Sigmoid colon (tissue), 6 donors: ENCODE measurements at regions not wholly inside any gene's neighbourhood (a gene's known extent, or its start where the extent isn't known, plus 50 kb on each side); places are given as distances from the start of the nearest gene placed in this dataset.

Experiments
- DNase-seq: peaks from one replicate; pipeline ENCODE4 v3.0.0-alpha.2; 2019
- H3K27ac ChIP-seq, 4 donors: fragments of 200-600 bp; sonication (generic); one replicate each; pipeline ENCODE4 v1.5.1; 2016 to 2019; ENCODE audit warnings: mild to moderate bottlenecking in 1 of 4
- H3K27me3 ChIP-seq, 3 donors: fragments of 200-600 bp; sonication (generic); one replicate each; pipeline ENCODE4 v1.5.1; 2019; ENCODE audit warnings: mild to moderate bottlenecking in 1 of 3
- H3K36me3 ChIP-seq, 4 donors: fragments of 200-600 bp; sonication (generic); one replicate each; pipeline ENCODE4 v1.5.1; 2016 to 2019
- H3K4me1 ChIP-seq, 4 donors: fragments of 200-600 bp; sonication (generic); one replicate each; pipeline ENCODE4 v1.5.1; 2017 to 2019
- H3K4me3 ChIP-seq, 4 donors: fragments of 200-600 bp; sonication (generic); one replicate each; pipeline ENCODE4 v1.5.1; 2017 to 2019; ENCODE audit warnings: mild to moderate bottlenecking in 2 of 4, moderate library complexity in 1 of 4
- H3K9me3 ChIP-seq, 4 donors: fragments of 200-600 bp in 3 of 4; sonication (generic) in 3 of 4; one replicate each; pipeline versions ENCODE4 v1.5.1 to v1.6.1; 2013 to 2019
- EP300 ChIP-seq, 4 donors: sonication (generic); formaldehyde crosslinking; IDR thresholded peaks; one replicate each; pipeline ENCODE4 v1.6.1; 2017; ENCODE audit warnings: antibody characterized with exemption in 4 of 4
- POLR2A ChIP-seq, 2 donors: fragments of 450-650 bp; IDR thresholded peaks; one replicate each; pipeline ENCODE4 v1.6.1; 2016; ENCODE audit warnings: antibody characterized with exemption in 2 of 2, mild to moderate bottlenecking in 2 of 2, moderate library complexity in 2 of 2
- POLR2AphosphoS5 ChIP-seq, 4 donors: sonication (generic); formaldehyde crosslinking; IDR thresholded peaks; one replicate each; pipeline ENCODE4 v1.6.1; 2017; ENCODE audit warnings: antibody characterized with exemption in 4 of 4
- WGBS, 2 donors: extraction: QIAGEN DNeasy Blood & Tissue Kit; methylation state at CpG; one replicate each; pipeline ENCODE4 v1.1.7; 2013; 5-methylcytosine and 5-hydroxymethylcytosine counted together
- intact Hi-C: fragments of 100-400 bp; cut with DNase I; formaldehyde crosslinking; loops from one replicate; pipeline ENCODE4 v1.15.1; 2023
- TF ChIP-seq, protein P1 (sequence below), 4 experiments: fragments of 450-650 bp in 3 of 4; fragments of 200-600 bp in 1 of 4; IDR thresholded peaks; one replicate each; pipeline ENCODE4 v1.5.1; 2016 to 2019; ENCODE audit warnings: antibody characterized with exemption in 4 of 4, mild to moderate bottlenecking in 3 of 4, moderate library complexity in 2 of 4
- donor health status: healthy with polysubstance abuse.
- donor health status: healthy.

DNA sequence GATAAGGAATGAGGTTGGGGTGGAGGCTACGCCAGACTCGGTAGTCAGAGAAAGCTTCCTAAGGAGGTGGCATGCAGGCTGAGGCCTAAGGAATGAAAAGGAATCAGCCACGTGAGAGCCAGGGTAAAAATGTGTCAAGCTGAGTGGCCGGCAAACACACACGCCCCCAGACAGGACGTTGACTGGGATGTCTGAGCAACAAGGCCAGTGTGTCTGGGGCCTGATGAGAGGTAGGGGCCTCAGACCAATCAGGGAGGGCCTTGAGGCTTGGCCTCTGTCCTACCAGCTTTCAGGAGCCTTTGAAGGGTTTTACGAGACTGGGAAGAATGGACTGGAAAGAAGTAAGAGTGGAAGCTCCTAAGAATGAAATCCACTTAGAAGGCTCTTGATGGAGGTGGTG lies 61.0 kb upstream of the PHACTR2 start:
- no peaks in the 10 kb centered on the region for H3K36me3 ChIP-seq
- H3K27me3 ChIP-seq = no peaks in the 10 kb centered on the region
- WGBS, 2 donors = 92 to 93% methylated on average over 7 of the region's 7 CpGs
- TF ChIP-seq POLR2AphosphoS5 (IDR thresholded peaks at IDR 0.05) (no peak), POLR2A (IDR thresholded peaks at IDR 0.05) (no peak), EP300 (IDR thresholded peaks at IDR 0.05) (no peak)
- TF ChIP-seq, protein P1, sequence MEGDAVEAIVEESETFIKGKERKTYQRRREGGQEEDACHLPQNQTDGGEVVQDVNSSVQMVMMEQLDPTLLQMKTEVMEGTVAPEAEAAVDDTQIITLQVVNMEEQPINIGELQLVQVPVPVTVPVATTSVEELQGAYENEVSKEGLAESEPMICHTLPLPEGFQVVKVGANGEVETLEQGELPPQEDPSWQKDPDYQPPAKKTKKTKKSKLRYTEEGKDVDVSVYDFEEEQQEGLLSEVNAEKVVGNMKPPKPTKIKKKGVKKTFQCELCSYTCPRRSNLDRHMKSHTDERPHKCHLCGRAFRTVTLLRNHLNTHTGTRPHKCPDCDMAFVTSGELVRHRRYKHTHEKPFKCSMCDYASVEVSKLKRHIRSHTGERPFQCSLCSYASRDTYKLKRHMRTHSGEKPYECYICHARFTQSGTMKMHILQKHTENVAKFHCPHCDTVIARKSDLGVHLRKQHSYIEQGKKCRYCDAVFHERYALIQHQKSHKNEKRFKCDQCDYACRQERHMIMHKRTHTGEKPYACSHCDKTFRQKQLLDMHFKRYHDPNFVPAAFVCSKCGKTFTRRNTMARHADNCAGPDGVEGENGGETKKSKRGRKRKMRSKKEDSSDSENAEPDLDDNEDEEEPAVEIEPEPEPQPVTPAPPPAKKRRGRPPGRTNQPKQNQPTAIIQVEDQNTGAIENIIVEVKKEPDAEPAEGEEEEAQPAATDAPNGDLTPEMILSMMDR (IDR thresholded peaks at IDR 0.05) = no peak
- no peaks in the 10 kb centered on the region for H3K9me3 ChIP-seq
- H3K4me1 ChIP-seq = peaks cover 0 to 17% (median 10%) of the 10 kb centered on the region in 4 donors
- no peak for DNase-seq
- intact Hi-C loops = no loop called here
- H3K4me3 ChIP-seq = no peak overlapping the region
- no peak overlapping the region for H3K27ac ChIP-seq

DNA sequence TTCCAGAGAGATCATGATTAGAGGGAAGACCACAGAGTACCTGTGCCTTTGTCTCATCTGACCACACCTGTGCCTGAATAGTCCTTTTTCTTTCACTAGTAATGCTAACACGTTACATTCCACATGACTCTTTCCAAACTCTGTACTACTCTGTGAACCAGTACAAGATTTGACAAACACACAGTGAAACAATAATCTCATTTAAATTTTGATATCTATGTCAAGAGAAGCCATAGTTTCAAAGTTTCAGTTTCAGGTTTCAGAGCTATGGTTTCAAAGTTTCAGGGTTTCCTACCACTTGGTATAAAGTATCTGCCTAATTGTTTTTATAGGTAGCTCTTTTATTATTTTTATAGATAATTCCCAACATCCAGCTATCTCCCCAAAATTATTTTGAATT lies 62.0 kb upstream of the PHACTR2 start:
- Histone ChIP-seq H3K27me3 (no peaks in the 10 kb centered on the region), H3K27ac (no peak overlapping the region), H3K9me3 (no peaks in the 10 kb centered on the region), H3K4me1 (peaks cover 0 to 15% (median 10%) of the 10 kb centered on the region in 4 donors), H3K36me3 (no peaks in the 10 kb centered on the region), H3K4me3 (no peak overlapping the region)
- TF ChIP-seq, protein P1 (IDR thresholded peaks at IDR 0.05) = no peak
- TF ChIP-seq EP300 (IDR thresholded peaks at IDR 0.05) (no peak), POLR2A (IDR thresholded peaks at IDR 0.05) (no peak), POLR2AphosphoS5 (IDR thresholded peaks at IDR 0.05) (no peak)
- DNase-seq = no peak
- intact Hi-C loops = no loop called here
- WGBS, 2 donors = 86 to 92% methylated on average over 1 of the region's 1 CpG

DNA sequence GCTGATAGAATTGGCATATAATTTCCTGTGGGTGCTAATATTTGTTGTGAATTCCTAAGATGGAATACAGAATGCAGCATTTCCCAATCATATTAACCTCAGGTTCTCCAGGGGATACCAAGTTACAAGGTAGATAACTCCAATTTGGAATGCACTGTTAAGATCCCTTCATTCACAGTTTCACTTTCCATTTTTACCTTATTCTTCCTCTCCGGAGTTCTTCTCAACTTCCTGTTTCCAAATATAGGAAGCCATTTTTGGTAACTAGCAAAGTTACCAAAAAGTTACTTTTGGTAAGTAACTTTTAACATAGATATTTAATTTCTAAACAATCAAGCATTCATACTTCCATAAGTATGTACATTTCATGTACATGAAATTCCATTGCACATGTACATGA lies 63.5 kb upstream of the PHACTR2 start:
- DNase-seq = no peak
- no peak for TF ChIP-seq POLR2A (IDR thresholded peaks at IDR 0.05)
- no peak for TF ChIP-seq EP300 (IDR thresholded peaks at IDR 0.05)
- TF ChIP-seq, protein P1 (IDR thresholded peaks at IDR 0.05) = no peak
- no peak for TF ChIP-seq POLR2AphosphoS5 (IDR thresholded peaks at IDR 0.05)
- 38 to 64% methylated on average over 1 of the region's 1 CpG for WGBS, 2 donors
- Histone ChIP-seq H3K27me3 (no peaks in the 10 kb centered on the region), H3K4me1 (no peaks in the 10 kb centered on the region), H3K4me3 (no peak overlapping the region), H3K9me3 (no peaks in the 10 kb centered on the region), H3K36me3 (no peaks in the 10 kb centered on the region), H3K27ac (no peak overlapping the region)
- intact Hi-C loops = no loop called here

DNA sequence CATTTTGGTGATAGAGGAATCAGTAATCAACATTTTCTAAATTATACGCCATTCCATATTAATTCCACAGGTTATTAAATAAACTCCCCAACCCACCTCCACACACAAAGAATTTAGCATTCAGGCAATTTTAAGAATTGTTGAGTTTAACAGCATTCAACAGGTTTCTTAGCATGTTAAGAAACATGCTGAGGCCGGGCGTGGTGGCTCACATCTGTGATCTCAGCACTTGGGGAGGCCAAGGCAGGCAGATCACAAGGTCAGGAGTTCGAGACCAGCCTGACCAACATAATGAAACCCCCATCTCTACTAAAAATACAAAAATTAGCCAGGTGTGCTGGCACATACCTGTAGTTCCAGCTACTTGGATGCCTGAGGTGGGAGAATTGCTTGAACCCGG lies 64.0 kb upstream of the PHACTR2 start:
- no peak overlapping the region for H3K4me3 ChIP-seq

DNA sequence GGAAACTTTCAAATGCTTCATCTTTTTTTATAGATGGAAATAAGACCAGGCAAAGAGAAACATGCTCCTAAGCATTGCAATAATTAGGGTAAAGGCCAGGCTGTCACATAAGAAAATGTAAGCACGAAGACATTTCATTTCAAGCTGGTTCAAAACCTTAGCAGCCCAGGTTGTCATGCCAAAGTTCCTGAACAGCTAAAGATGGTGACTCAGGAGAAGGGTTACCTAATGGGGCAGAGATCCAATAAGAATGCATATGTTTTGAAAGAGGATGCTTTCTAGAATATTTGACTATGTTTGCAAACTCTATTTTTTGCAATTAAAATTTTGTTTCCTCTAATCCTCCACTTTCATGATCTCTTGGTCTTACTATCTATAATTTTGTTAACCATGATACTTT lies 65.6 kb upstream of the PHACTR2 start:
- Histone ChIP-seq H3K4me3 (no peak overlapping the region), H3K27ac (no peak overlapping the region), H3K27me3 (no peaks in the 10 kb centered on the region), H3K4me1 (peaks cover 0 to 5% (median 0%) of the 10 kb centered on the region in 4 donors), H3K9me3 (no peaks in the 10 kb centered on the region), H3K36me3 (no peaks in the 10 kb centered on the region)
- DNase-seq = no peak
- 95 to 99% methylated on average over 1 of the region's 1 CpG for WGBS, 2 donors
- TF ChIP-seq EP300 (IDR thresholded peaks at IDR 0.05) (no peak), POLR2A (IDR thresholded peaks at IDR 0.05) (no peak), POLR2AphosphoS5 (IDR thresholded peaks at IDR 0.05) (no peak)
- TF ChIP-seq, protein P1 (IDR thresholded peaks at IDR 0.05) = no peak
- intact Hi-C loops = no loop called here

More for the DNA sequence above, 64.0 kb upstream of the PHACTR2 start:
- no peak overlapping the region for H3K27ac ChIP-seq
- TF ChIP-seq POLR2A (IDR thresholded peaks at IDR 0.05) (no peak), POLR2AphosphoS5 (IDR thresholded peaks at IDR 0.05) (no peak), EP300 (IDR thresholded peaks at IDR 0.05) (no peak)
- WGBS, 2 donors = 96 to 98% methylated on average over 5 of the region's 5 CpGs
- no peaks in the 10 kb centered on the region for H3K9me3 ChIP-seq
- no peaks in the 10 kb centered on the region for H3K4me1 ChIP-seq
- H3K27me3 ChIP-seq = no peaks in the 10 kb centered on the region
- intact Hi-C loops = no loop called here
- no peak for DNase-seq
- no peaks in the 10 kb centered on the region for H3K36me3 ChIP-seq
